HUES64 (cell line): ENCODE measurements at regions not wholly inside any gene's neighbourhood (a gene's known extent, or its start where the extent isn't known, plus 50 kb on each side); places are given as distances from the start of the nearest gene placed in this dataset.

Experiments
- H3K27ac ChIP-seq: 2 replicates; pipeline ENCODE4 v1.7.0; 2013; ENCODE audit warnings: low read depth, low read length, inconsistent platforms
- H3K27me3 ChIP-seq: 2 replicates; pipeline ENCODE4 v1.6.1; 2013; ENCODE audit warnings: mild to moderate bottlenecking, low read length; ENCODE audit not compliant: insufficient read depth
- H3K36me3 ChIP-seq: 2 replicates; pipeline ENCODE4 v1.6.1; 2013; ENCODE audit warnings: mild to moderate bottlenecking, low read length; ENCODE audit not compliant: insufficient read depth
- H3K4me1 ChIP-seq: 2 replicates; pipeline ENCODE4 v1.6.1; 2013; ENCODE audit warnings: mild to moderate bottlenecking, low read length, moderate library complexity; ENCODE audit not compliant: insufficient read depth
- H3K4me3 ChIP-seq: 2 replicates; pipeline ENCODE4 v1.5.1; 2013; ENCODE audit warnings: mild to moderate bottlenecking, low read length, moderate library complexity
- H3K9ac ChIP-seq: 2 replicates; pipeline ENCODE4 v1.6.1; 2013; ENCODE audit warnings: mild to moderate bottlenecking, low read depth, low read length
- H3K9me3 ChIP-seq: 2 replicates; pipeline ENCODE4 v1.6.1; 2013; ENCODE audit warnings: low read depth, low read length; ENCODE audit not compliant: insufficient read depth
- WGBS: fragments of 150-250, 120-280 bp; methylation state at CpG from one replicate; pipeline ENCODE4 v1.1.7; 2013; ENCODE audit warnings: missing lambda C conversion rate; 5-methylcytosine and 5-hydroxymethylcytosine counted together

DNA sequence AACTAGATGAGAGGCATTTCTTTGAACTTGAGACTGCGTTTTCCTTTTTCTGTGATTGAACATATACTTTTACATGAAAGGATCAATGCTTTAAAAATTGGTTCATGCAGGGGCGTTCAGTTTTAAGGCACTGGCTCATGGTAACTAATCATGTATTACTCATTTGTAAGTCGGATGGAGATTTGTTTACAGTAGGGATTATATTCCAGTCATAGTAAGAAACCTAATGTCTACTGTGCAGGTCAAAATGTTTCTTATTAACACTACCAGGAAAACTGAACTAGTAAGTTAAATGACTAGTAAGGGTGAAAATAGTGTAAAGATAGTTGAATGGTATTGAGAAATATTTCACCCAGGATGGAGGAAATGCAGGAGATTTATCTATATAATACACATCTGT is 258.8 kb upstream of the GBE1 start:
- Histone ChIP-seq H3K27me3 (no peaks in the 10 kb centered on the region), H3K9me3 (peaks cover 4% of the 10 kb centered on the region; the same call in 1 of the 2 replicates), H3K4me3 (no peak overlapping the region), H3K36me3 (no peaks in the 10 kb centered on the region), H3K9ac (no peak overlapping the region), H3K4me1 (no peaks in the 10 kb centered on the region), H3K27ac (no peak overlapping the region)
- 93% methylated on average over 3 of the region's 3 CpGs for WGBS

DNA sequence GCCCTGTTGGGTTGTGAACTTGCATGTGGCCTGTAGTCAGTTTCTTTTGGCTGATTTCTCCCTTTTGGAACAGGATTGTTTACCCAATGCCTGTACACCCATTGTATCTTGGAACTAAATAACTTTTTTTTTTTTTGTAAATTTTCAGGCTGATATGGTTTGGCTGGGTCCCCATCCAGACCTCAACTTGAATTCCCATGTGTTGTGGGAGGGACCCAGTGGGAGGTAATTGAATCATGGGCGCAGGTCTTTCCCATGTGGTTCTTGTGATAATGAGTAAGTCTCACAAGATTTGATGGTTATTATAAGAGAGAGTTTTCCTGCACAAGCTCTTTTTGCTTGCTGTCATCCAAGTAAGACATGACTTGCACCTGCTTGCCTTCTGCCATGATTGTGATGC is 253.8 kb upstream of the GBE1 start:
- Histone ChIP-seq H3K4me3 (no peak overlapping the region), H3K27ac (no peak overlapping the region), H3K4me1 (no peaks in the 10 kb centered on the region), H3K27me3 (no peaks in the 10 kb centered on the region), H3K9me3 (peaks cover 8% of the 10 kb centered on the region), H3K9ac (no peak overlapping the region), H3K36me3 (no peaks in the 10 kb centered on the region)
- 100% methylated on average over 1 of the region's 1 CpG for WGBS

DNA sequence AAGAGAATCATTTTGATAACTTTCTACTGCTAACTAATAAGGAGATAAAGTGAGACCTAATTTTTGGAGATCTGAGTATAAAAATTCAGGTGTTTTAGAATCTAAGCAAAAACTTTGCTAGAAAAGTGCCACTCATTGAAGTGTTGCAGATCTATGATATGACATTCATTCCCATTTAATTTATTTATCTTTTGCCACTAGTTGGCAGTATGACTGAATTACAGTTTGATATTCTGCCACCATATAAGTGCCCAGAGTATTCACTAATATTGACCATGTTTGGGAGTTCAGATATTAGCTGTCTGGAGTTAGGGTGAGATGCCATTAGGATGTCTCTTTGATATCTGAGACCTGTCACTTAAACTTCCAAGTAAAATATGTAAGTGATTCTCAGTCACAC is 251.3 kb upstream of the GBE1 start:
- H3K9ac ChIP-seq = no peak overlapping the region
- H3K4me1 ChIP-seq = no peaks in the 10 kb centered on the region
- no peaks in the 10 kb centered on the region for H3K27me3 ChIP-seq
- no peak overlapping the region for H3K27ac ChIP-seq
- no peaks in the 10 kb centered on the region for H3K36me3 ChIP-seq
- H3K9me3 ChIP-seq = peaks cover 9% of the 10 kb centered on the region
- H3K4me3 ChIP-seq = no peak overlapping the region

DNA sequence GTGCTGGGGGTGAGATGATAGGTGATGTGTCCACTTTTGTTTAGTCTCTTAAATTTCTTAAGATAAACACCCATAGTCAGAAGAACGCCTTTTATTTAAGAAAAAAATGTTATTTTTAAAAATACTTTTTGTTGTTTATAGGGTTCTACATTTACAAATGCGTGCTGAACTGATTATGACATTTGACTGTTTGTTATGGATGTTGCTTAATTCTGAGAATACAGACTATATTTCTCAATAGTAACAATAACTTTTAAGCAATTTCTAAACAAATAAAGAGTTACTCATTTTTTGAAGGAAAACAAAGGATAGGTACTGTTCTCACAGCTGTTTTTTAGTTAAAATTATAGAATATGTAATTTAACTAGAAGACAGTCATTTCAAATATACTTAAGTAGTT is 249.9 kb upstream of the GBE1 start:
- H3K4me3 ChIP-seq = no peak overlapping the region
- no peak overlapping the region for H3K9ac ChIP-seq
- no CpG with 5 or more reads among the region's 2 CpGs for WGBS
- peaks cover 15% of the 10 kb centered on the region for H3K9me3 ChIP-seq
- no peaks in the 10 kb centered on the region for H3K4me1 ChIP-seq
- no peaks in the 10 kb centered on the region for H3K36me3 ChIP-seq
- no peak overlapping the region for H3K27ac ChIP-seq
- no peaks in the 10 kb centered on the region for H3K27me3 ChIP-seq

DNA sequence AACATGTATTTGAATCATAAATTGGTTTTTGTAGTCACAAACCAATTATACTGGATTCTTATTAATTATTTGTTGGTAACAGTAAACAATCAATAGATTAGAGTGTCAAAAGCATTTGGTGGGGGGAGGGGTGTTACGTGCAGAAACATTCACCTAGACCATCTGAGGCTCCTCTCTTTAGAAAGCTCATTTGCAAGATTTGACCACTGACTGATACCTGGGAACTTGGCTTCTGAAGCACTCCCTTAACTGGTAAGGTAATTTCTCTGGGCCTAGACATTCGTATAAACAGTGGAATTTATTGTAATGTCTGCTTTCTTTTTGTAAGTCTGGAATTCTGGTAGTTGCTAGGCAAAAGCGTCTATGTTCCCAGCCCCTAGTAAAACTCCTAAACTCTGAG is 243.8 kb upstream of the GBE1 start:
- 64% methylated on average over 3 of the region's 3 CpGs for WGBS
- H3K4me3 ChIP-seq = no peak overlapping the region

DNA sequence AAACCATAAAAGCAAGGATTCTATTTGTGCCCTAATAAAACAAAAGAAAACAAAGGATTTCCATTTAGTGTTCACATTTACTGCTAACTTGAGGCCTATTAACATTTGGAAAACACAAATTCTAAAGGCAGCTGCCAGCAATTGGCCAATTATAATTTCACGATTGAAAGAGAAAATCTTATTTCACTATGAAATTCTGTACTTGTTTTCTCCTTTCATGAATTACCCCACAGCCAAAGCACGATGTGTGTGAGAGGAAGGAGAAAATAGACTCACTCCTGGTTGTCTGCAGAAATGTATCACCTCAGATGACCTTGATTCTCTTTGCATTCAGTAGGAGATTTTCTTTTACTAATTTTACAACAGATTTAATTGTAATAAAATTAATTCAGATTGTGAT is 242.8 kb upstream of the GBE1 start:
- 100% methylated on average over 1 of the region's 2 CpGs for WGBS
- Histone ChIP-seq H3K4me3 (no peak overlapping the region), H3K9ac (no peak overlapping the region), H3K4me1 (peaks cover 22% of the 10 kb centered on the region), H3K36me3 (no peaks in the 10 kb centered on the region), H3K27me3 (no peaks in the 10 kb centered on the region), H3K27ac (no peak overlapping the region), H3K9me3 (peaks cover 10% of the 10 kb centered on the region; the same call in 1 of the 2 replicates)

More for the DNA sequence above, 243.8 kb upstream of the GBE1 start:
- Histone ChIP-seq H3K27me3 (no peaks in the 10 kb centered on the region), H3K27ac (no peak overlapping the region), H3K9me3 (peaks cover 10% of the 10 kb centered on the region; the same call in 1 of the 2 replicates), H3K36me3 (no peaks in the 10 kb centered on the region), H3K4me1 (peaks cover 22% of the 10 kb centered on the region), H3K9ac (no peak overlapping the region)

DNA sequence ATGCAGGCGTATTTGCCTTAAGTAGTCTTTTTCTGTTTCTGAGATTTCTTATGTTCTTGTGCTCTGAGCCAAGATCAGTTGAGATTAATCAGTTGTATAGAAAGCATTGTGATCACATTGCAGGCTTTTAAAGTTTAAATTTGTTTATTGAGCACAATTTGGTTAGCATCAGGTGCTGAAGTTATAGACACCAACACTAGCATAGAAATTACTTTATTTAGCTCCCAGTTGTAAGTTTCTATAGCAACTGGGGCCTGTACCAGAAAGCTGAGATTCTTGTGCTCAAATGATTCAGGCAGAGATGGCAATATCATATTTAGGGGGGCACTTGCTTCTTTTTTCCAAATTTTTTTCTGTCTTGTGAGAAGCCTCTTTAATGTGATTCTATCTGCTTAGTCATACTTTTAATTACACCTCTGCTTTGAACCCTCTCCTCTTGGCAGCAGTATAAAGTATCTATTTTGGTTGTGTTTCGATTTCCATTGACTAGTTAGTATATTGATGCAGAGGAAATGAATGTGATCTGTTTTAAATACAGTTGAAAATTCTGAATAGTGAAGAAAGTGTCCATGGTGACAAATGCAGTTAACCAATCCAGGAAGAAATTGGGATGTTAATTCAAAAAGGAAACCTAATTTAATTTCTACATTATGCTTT is 241.7 kb upstream of the GBE1 start:
- no peaks in the 10 kb centered on the region for H3K36me3 ChIP-seq
- no peaks in the 10 kb centered on the region for H3K27me3 ChIP-seq
- peaks cover 10% of the 10 kb centered on the region; the same call in 1 of the 2 replicates for H3K9me3 ChIP-seq
- H3K9ac ChIP-seq = no peak overlapping the region
- H3K4me3 ChIP-seq = no peak overlapping the region
- WGBS = 95% methylated on average over 2 of the region's 2 CpGs
- no peak overlapping the region for H3K27ac ChIP-seq
- peaks cover 22% of the 10 kb centered on the region for H3K4me1 ChIP-seq

DNA sequence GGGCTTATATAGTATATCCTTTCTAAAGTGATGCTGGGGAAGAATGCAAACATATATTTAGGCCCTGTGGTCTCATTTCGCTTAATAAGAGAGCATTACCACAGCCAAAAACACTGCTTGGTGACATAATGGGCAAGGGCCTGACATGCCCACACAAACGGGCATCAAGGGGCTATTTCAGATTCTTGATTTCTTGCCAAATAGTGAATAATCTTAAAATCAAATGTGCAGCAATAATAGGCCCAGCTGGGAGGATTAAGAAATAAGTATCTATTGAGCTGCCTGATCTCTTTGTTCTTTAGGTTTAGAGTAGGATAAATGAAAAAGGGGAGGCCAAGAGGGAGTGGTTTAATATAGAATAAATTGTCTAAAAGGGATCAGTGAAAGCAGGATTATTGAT is 241.0 kb upstream of the GBE1 start:
- H3K9me3 ChIP-seq = peaks cover 6% of the 10 kb centered on the region; the same call in 1 of the 2 replicates
- no peaks in the 10 kb centered on the region for H3K36me3 ChIP-seq
- peaks cover 22% of the 10 kb centered on the region for H3K4me1 ChIP-seq
- H3K27me3 ChIP-seq = no peaks in the 10 kb centered on the region
- 91% methylated on average over 2 of the region's 2 CpGs for WGBS
- no peak overlapping the region for H3K9ac ChIP-seq
- H3K27ac ChIP-seq = no peak overlapping the region
- H3K4me3 ChIP-seq = no peak overlapping the region

DNA sequence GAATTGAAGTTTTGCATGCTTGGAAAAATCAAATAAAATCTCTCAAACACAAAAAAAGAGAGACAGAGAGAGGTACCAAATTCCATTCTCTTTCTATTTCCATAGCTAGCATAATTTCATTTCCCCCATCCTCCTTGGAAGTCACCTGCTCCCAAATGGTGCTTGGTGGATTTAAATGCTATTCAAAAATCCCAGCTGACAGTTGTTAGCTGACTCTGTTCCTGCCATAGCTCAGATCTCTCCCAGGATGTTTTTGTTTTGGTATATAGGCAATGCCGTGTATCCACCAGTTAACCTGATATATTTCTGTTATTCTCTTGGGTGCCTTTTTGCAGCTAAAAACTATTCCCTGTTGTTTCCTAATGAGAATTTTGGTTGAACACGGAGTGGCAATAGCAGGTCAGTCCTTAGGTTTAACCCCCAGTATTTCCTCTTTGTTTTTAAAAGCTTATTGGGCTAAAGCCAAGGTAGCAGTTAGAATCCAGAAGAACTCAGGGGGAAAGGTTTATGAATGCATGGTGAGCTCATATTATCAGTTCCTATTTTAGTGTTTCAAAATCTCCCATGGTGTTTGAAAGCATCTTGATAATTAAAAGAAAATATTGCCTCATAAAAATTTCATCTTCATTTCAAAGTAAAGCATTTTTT is 240.0 kb upstream of the GBE1 start:
- Histone ChIP-seq H3K27me3 (no peaks in the 10 kb centered on the region), H3K4me1 (peaks cover 22% of the 10 kb centered on the region), H3K9ac (no peak overlapping the region), H3K27ac (no peak overlapping the region), H3K9me3 (no peaks in the 10 kb centered on the region), H3K4me3 (no peak overlapping the region), H3K36me3 (no peaks in the 10 kb centered on the region)
- 89% methylated on average over 2 of the region's 2 CpGs for WGBS

DNA sequence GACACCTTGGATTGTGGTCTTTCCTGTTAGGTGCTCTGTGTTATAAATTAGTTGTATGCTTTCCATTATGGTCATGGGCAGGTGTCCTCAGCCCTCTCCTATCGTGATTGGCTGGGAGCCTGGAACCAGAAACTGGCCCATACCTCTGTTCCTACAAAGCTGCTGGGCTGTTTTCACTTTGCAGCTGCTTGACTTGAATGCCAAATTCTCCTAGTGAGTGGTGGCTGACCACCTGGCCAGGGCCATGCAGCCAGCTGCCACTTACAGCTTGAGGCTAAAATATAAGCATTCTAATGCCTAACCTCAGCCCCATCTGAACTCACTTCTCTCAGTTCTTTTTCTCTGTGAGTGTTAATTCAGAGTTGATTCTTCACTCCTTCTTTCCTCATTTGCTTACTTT is 239.3 kb upstream of the GBE1 start:
- no peak overlapping the region for H3K9ac ChIP-seq
- no peak overlapping the region for H3K27ac ChIP-seq
- H3K4me1 ChIP-seq = peaks cover 18% of the 10 kb centered on the region
- no peaks in the 10 kb centered on the region for H3K9me3 ChIP-seq
- no peaks in the 10 kb centered on the region for H3K36me3 ChIP-seq
- no peak overlapping the region for H3K4me3 ChIP-seq
- H3K27me3 ChIP-seq = no peaks in the 10 kb centered on the region
- WGBS = 89% methylated on average over 1 of the region's 1 CpG

DNA sequence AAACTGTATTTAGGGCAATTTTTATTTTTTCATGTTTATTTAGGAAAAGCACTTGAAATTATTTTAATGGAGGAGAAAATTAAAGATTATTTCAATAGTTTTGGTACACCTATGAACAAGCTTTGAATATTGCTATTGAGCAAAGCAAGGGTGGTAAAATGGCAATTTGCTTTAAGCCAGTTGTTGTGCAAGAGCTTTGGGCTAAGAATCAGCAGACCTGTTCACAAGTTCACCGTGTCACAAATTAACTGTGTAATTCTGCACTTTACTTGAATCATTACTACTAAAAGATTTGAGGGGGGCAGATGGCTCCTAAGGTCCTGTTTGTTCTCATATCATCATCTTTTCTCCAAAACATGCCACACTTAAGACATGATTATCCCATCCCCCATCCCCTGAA is 238.9 kb upstream of the GBE1 start:
- Histone ChIP-seq H3K4me1 (peaks cover 14% of the 10 kb centered on the region), H3K27me3 (no peaks in the 10 kb centered on the region), H3K9ac (no peak overlapping the region), H3K27ac (no peak overlapping the region), H3K4me3 (no peak overlapping the region), H3K9me3 (no peaks in the 10 kb centered on the region), H3K36me3 (no peaks in the 10 kb centered on the region)
- 91% methylated on average over 1 of the region's 1 CpG for WGBS
